Keratinocyte (primary cell): ENCODE measurements at regions not wholly inside any gene's neighbourhood (a gene's known extent, or its start where the extent isn't known, plus 50 kb on each side); places are given as distances from the start of the nearest gene placed in this dataset.
A peak's percentile ranks its signal among the peaks of the same experiment; 100 is the strongest.

Source experiments
- DNase-seq: peaks from one replicate; pipeline ENCODE4 v3.0.0-alpha.2; 2011; ENCODE audit warnings: low read depth, missing footprints, low spot score
- FAIRE-seq: peaks from 2 replicates; lab custom pipeline; 2011; peaks lifted over from hg19 to GRCh38; lab: Jason Lieb, UNC
- H2AFZ ChIP-seq: 2 replicates; pipeline ENCODE4 v1.6.0; 2012; ENCODE audit warnings: low read length, control low read depth, inconsistent platforms; ENCODE audit not compliant: control insufficient read depth
- H3K27ac ChIP-seq: 2 replicates; pipeline ENCODE4 v1.5.1; 2011; ENCODE audit warnings: low read length; ENCODE audit not compliant: control insufficient read depth, insufficient read depth
- H3K27me3 ChIP-seq: 3 replicates; pipeline ENCODE4 v1.6.0; 2011; ENCODE audit warnings: low read length; ENCODE audit not compliant: control insufficient read depth, insufficient read depth; ENCODE audit errors: extremely low read depth
- H3K36me3 ChIP-seq, 2 experiments: 2 replicates in 1 of 2; 3 replicates in 1 of 2; pipeline ENCODE4 v1.5.1; 2011; ENCODE audit warnings: low read length in 2 of 2, mild to moderate bottlenecking in 1 of 2; ENCODE audit not compliant: control insufficient read depth in 2 of 2, insufficient read depth in 2 of 2; ENCODE audit errors: extremely low read depth in 1 of 2
- H3K4me1 ChIP-seq: 3 replicates; pipeline ENCODE4 v1.5.1; 2011; ENCODE audit warnings: low read length; ENCODE audit not compliant: control insufficient read depth, insufficient read depth; ENCODE audit errors: extremely low read depth
- H3K4me2 ChIP-seq: 3 replicates; pipeline ENCODE4 v1.6.0; 2011; ENCODE audit warnings: low read depth, low read length; ENCODE audit not compliant: control insufficient read depth, insufficient read depth; ENCODE audit errors: extremely low read depth
- H3K4me3 ChIP-seq, 3 experiments: fragments of 200-600 bp in 1 of 3; sonication (generic) in 1 of 3; 2 replicates in 2 of 3; 3 replicates in 1 of 3; pipeline ENCODE4 v1.5.1; 2011 to 2016; ENCODE audit warnings: low read length in 3 of 3, mild to moderate bottlenecking in 3 of 3, control low read depth in 2 of 3, inconsistent platforms in 1 of 3, low read depth in 1 of 3, mixed read lengths in 1 of 3, mixed run types in 1 of 3, moderate library complexity in 1 of 3; ENCODE audit not compliant: control insufficient read depth in 2 of 3, insufficient read depth in 2 of 3; ENCODE audit errors: extremely low read depth in 1 of 3
- H3K79me2 ChIP-seq: 2 replicates; pipeline ENCODE4 v1.6.0; 2012; ENCODE audit warnings: low read length; ENCODE audit not compliant: control insufficient read depth, insufficient read depth
- H3K9ac ChIP-seq: 3 replicates; pipeline ENCODE4 v1.6.0; 2011; ENCODE audit warnings: low read length; ENCODE audit not compliant: control insufficient read depth, insufficient read depth; ENCODE audit errors: extremely low read depth
- H3K9me1 ChIP-seq: 3 replicates; pipeline ENCODE4 v1.6.0; 2011; ENCODE audit warnings: low read length; ENCODE audit not compliant: control insufficient read depth, insufficient read depth; ENCODE audit errors: extremely low read depth
- H3K9me3 ChIP-seq: 2 replicates; pipeline ENCODE4 v1.5.1; 2012; ENCODE audit warnings: low read depth, low read length; ENCODE audit not compliant: control insufficient read depth
- H4K20me1 ChIP-seq: 3 replicates; pipeline ENCODE4 v1.6.0; 2011; ENCODE audit warnings: low read length; ENCODE audit not compliant: control insufficient read depth, insufficient read depth; ENCODE audit errors: extremely low read depth
- EZH2 ChIP-seq: IDR thresholded peaks from one replicate; pipeline ENCODE4 v1.6.1; 2012; ENCODE audit warnings: inconsistent platforms, mild to moderate bottlenecking, low read length, moderate library complexity
- dilution Hi-C: fragments of 300-500 bp; cut with MboI; formaldehyde crosslinking; loops from one replicate; pipeline ENCODE4 v1.7.0; 2020; ENCODE audit warnings: low sequenced_read_pairs; ENCODE audit not compliant: extremely low pct_ligation_motif_present
- TF ChIP-seq, protein P1 (sequence below), 3 experiments: IDR thresholded peaks in 1 of 3; conservative IDR thresholded peaks in 1 of 3; optimal IDR thresholded peaks in 1 of 3; 2 replicates in 2 of 3; 3 replicates in 1 of 3; pipeline versions ENCODE3 to v1.5.1; 2011; ENCODE audit warnings: low read length in 3 of 3, mild to moderate bottlenecking in 3 of 3, moderate library complexity in 2 of 3, control low read depth in 1 of 3, inconsistent platforms in 1 of 3; ENCODE audit not compliant: insufficient read depth in 2 of 3; ENCODE audit errors: extremely low read depth in 1 of 3

DNA sequence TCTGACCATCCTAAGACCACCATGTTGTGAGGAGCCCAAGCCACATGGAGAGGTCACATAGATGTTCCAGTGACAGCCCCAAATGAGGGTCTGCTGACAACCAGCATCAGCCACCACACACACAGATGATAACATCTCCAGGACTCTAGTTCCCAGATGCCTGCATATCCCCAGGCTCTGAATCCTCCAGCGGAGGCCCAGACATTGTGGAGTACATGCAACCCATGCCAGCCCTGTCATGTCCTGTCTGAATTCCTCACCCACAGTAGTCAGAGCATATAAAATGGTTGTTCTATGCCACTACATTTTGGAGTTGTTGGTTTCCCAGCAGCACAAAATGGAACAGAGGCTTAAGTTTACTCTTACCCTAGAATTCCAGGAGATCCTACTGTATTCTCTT lies 122.0 kb upstream of the SLC35G4 start:
- TF ChIP-seq, protein P1, sequence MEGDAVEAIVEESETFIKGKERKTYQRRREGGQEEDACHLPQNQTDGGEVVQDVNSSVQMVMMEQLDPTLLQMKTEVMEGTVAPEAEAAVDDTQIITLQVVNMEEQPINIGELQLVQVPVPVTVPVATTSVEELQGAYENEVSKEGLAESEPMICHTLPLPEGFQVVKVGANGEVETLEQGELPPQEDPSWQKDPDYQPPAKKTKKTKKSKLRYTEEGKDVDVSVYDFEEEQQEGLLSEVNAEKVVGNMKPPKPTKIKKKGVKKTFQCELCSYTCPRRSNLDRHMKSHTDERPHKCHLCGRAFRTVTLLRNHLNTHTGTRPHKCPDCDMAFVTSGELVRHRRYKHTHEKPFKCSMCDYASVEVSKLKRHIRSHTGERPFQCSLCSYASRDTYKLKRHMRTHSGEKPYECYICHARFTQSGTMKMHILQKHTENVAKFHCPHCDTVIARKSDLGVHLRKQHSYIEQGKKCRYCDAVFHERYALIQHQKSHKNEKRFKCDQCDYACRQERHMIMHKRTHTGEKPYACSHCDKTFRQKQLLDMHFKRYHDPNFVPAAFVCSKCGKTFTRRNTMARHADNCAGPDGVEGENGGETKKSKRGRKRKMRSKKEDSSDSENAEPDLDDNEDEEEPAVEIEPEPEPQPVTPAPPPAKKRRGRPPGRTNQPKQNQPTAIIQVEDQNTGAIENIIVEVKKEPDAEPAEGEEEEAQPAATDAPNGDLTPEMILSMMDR (optimal IDR thresholded peaks at IDR 0.05 in 1 of 3, IDR thresholded peaks at IDR 0.05 in 1 of 3, conservative IDR thresholded peaks at IDR 0.05 in 1 of 3; ENCODE audit: extremely low read depth in 1 of 3, insufficient read depth in 2 of 3, low read length in 3 of 3): no peak
- TF ChIP-seq EZH2: no peak
- no peaks in the 10 kb centered on the region for H4K20me1 ChIP-seq
- peak overlapping the region; percentile 50 for H3K4me2 ChIP-seq
- no peaks in the 10 kb centered on the region for H3K9me3 ChIP-seq
- H3K9ac ChIP-seq: no peak overlapping the region
- H3K4me1 ChIP-seq: peaks cover 15% of the 10 kb centered on the region
- no peak overlapping the region for H3K27ac ChIP-seq
- H3K9me1 ChIP-seq: no peaks in the 10 kb centered on the region
- H2AFZ ChIP-seq: peak overlapping the region; percentile 62
- H3K79me2 ChIP-seq: no peaks in the 10 kb centered on the region
- dilution Hi-C loops: no loop called here
- no peak overlapping the region for H3K4me3 ChIP-seq
- no peaks in the 10 kb centered on the region for H3K36me3 ChIP-seq
- DNase-seq (no peak), FAIRE-seq (peak; percentile 57)
- no peaks in the 10 kb centered on the region for H3K27me3 ChIP-seq

DNA sequence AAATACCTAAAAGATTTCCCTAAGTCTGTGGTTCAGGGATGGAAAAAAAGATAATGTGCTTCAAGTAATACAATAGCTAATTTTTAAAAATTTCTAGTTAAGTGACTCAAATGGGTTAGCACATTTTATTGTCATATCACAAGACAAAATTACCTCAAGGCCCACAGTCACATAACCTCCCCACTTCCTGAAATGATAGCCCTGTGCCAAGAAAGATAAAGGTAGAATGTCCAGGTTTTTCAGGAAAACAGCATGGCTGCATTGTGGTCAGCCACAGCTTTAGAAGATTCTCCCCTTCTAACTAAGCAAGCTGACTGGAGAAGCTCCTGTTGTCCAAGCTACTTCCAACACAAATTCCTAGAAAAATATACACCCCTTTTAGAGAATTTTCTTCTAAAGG lies 127.1 kb upstream of the SLC35G4 start:
- H3K27me3 ChIP-seq: no peaks in the 10 kb centered on the region
- no peaks in the 10 kb centered on the region for H3K9me1 ChIP-seq
- H3K4me3 ChIP-seq: no peak overlapping the region
- no peak for DNase-seq
- H3K4me2 ChIP-seq: no peak overlapping the region
- TF ChIP-seq EZH2: no peak
- TF ChIP-seq, protein P1 (optimal IDR thresholded peaks at IDR 0.05 in 1 of 3, IDR thresholded peaks at IDR 0.05 in 1 of 3, conservative IDR thresholded peaks at IDR 0.05 in 1 of 3; ENCODE audit: extremely low read depth in 1 of 3, insufficient read depth in 2 of 3, low read length in 3 of 3): no peak
- H3K4me1 ChIP-seq: peaks cover 1% of the 10 kb centered on the region
- H3K27ac ChIP-seq: no peak overlapping the region
- H3K79me2 ChIP-seq: no peaks in the 10 kb centered on the region
- H4K20me1 ChIP-seq: no peaks in the 10 kb centered on the region
- no peak overlapping the region for H3K9ac ChIP-seq
- FAIRE-seq: no peak
- dilution Hi-C loops: no loop called here
- H3K9me3 ChIP-seq: no peaks in the 10 kb centered on the region
- H2AFZ ChIP-seq: no peak overlapping the region
- H3K36me3 ChIP-seq: no peaks in the 10 kb centered on the region
